ENCODE measurements at regions not wholly inside any gene's neighbourhood (a gene's known extent, or its start where the extent isn't known, plus 50 kb on each side); places are given as distances from the start of the nearest gene placed in this dataset.

DNA sequence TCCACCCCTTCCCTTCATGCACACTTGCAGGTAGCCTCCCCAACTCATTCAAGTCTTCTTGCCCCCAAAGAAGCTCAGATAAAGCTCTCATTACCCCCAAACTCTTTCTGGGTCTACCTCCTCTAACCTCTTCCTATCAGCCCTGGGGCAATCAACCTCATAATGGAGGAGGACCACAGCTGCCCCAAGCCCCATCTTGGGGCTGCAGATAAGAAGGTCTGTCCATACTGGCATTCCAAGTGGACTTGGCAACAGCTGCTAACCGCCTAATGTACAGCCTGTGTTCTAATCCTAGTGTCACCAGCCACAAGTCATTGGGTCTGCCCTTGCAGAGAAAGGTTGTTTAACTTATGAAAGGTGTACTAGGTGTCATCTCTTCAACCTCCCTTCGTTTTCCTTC, 107.4 kb upstream of the ADGRF1 start:
- no peak for DNase-seq

DNA sequence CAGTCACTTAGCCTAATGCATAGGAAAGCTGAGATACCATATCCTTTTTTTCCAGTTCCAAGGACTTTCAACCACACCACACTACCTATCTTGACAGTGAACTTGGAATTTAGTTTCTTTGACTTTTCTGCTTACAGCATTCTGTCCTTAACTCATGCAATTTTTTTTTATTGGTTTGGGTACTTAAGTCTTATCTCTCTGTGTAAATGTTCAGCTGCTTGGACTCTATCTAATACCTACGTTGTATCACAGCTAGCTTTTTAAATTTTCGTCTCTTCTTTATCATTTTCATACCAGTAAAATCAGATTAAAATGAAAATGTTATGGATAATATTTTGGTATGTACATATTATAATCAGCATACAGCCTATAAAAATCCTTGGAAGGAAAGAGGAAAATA, 106.9 kb upstream of the ADGRF1 start:
- DNase-seq, result no peak

DNA sequence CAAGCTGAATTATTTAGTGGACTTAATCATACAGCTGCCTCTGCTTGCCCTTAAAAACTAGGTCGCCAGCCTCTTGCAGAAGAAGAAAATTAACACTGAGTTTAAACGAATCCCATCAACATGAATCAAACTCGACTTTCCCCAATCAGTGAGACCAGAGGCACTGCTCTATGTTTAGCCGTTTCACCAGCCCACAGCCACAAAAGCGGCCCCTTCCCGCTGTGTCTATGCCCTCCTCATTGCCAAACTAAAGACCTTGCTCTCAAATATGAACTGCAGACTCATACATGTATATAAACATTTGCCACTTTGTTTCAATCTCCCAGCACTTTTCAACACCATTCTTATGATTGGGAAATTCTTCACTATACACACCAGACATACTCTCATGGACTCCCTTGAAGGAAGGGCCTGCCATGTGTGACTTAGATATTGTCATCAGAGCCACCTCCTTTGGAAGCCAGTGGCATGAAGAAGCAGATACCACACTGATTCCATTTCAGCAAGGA, 105.8 kb upstream of the ADGRF1 start:
- DNase-seq, result no peak

- DNase-seq, result no peak
Observed at GRCh38 chr6:47147175-47147727, 105.1 kb upstream of the ADGRF1 start.

DNA sequence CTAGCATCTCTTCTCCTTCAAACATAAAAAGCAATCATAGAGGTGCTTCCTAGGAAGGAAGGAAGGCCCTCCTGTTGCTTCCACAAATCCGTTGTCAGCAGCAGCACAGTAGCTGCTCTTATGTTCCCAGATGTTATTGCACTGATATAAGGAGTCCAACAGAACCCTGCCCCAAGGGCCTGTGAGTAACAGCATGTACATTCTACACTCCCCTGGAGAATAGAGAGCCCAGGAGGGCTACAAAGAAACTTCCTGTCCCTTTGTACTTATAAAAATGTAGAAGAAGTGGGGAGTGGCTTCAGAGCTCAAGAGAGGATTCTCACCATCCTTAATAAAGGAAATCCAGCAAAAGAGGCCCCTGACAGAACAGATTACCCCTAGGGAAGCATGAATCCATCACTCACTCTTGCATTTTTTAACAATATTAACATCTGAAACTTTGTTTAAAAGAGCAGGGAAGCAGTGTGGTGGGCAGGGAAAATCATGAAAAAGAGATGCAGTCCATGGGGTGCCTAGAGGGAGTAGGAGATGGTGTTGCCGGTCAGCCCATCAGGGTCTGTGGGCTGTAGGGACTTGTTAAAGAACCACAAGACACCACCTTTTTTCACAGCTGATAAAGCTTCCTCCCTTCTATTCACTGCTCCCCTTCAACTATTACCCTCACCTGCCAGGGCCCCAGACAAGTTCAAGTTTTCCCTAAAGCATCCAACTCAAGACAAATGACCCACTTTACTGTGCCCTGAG, 104.5 kb upstream of the ADGRF1 start:
- no peak for DNase-seq

GRCh38 chr6:47145212-47145611, 103.1 kb upstream of the ADGRF1 start:
- no peak for DNase-seq

DNA sequence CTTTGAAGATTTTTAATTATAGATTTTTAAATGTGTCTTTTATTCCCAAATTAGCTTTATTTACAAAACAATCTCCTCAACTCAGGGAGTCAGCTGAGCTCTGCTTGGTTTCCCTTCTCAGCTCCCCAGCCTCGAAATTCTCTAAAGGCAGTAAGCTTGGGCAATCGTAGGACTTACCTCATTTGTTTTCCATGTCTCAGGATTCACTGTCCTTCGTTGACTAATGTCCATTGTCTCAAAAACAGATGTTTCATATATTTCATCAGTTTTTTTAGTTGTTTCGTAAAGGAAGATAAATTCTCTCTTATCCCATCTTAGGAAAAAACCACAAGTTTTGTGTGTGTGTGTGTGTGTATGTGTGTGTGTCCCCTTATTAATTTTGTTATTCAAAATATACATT, 102.2 kb upstream of the ADGRF1 start:
- DNase-seq, result no peak

- no peak for DNase-seq
Observed at GRCh38 chr6:47141963-47142362, 99.8 kb upstream of the ADGRF1 start.

DNA sequence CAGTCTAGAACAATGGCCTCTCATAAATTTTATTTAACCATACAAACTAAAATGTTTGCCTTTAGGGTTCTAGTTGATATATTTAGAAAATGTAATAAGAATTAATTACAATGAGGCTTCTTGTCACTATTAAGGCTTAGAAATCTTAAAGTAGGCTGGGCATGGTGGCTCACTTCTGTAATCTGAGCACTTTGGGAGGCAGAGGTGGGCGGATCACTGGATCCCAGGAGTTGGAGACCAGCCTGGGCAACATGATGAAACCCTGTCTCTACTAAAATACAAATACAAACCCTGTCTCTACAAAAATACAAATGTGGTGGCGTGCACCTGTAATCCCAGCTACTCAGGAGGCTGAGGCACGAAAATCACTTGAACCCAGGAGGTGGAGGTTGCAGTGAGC, 99.0 kb upstream of the ADGRF1 start:
- no peak for DNase-seq

DNA sequence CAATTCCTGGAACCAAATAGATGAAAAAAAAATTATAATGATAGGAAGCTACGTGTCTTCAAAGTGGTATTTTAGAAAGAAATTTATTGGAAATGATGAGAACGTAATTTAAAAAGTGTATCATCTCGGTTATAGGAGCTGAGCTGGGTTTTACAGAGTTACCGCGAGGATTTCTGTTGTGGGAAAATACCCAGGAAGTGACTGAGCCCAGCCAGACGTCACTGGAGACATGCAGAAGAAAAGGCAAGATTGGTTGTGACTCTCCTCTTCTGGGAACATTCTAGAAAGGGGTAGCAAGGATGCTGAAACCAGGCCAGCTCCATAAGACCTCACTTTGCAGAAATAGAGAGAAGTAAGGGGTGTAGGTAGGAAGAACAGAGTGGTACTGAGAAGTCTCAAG, 95.9 kb upstream of the ADGRF1 start:
- no peak for DNase-seq

GRCh38 chr6:47137073-47137472, 94.9 kb upstream of the ADGRF1 start:
- DNase-seq, result no peak

GRCh38 chr6:47135772-47136171, 93.6 kb upstream of the ADGRF1 start:
- DNase-seq, result no peak

GRCh38 chr6:47134476-47135189, 92.5 kb upstream of the ADGRF1 start:
- no peak for DNase-seq

DNA sequence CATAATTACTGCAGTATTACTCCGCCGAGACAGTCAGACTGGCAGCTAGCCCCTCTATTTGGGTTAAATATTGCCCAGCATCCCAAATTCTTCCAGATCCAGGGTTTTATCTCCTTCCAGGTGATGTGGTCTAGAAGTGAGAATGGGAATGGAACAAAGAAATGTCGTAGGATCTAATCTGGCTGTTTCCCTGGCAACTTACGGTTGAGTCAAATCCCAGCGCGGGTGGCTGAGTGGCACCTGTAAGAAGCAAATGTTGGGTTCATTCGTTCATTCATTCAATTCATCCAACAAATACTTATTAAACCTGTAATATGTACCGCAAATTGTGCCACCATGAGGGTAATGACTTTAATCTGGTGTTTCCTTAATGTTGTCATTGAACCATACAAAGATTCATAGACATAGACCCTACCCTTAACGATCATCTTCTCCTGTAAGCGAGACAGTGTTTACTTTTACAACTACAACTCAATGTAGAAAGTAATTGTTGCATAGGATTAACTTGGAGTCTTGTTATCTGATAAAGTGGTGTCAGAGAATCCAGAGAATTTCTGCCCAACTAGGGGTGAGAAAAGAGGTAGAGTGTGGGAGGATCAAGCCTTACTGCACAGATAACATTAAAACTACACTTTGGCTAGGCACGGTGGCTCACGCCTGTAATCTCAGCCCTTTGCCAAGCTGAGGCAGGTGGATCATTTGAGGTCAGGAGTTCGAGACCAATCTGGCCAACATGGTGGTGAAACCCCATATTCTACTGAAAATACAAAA, 91.3 kb upstream of the ADGRF1 start:
- no peak for DNase-seq

- no peak for DNase-seq
Observed at GRCh38 chr6:47132724-47133123, 90.6 kb upstream of the ADGRF1 start.

GRCh38 chr6:47131773-47132172, 89.6 kb upstream of the ADGRF1 start:
- no peak for DNase-seq

- no peak for DNase-seq
Observed at GRCh38 chr6:47130086-47130485, 88.0 kb upstream of the ADGRF1 start.

DNA sequence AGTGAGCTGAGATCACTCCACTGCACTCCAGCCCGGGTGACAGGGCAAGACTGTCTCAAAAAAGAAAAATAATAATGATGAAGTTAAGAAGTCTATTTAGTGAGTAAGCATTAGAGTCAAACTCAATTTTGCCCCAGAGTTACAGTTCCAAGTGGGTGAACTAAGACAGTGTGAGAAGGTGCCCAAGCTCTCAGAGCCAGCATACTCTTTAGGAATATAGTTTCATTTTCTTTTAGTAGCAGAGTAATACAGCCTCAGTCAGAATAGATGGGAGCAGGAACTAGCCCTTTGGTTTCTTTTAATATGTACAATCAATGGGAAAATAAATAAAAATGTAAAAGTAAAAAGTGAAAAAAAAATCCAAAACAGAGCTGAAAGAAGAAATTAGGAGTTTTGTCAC, 87.0 kb upstream of the ADGRF1 start:
- DNase-seq, result no peak

- DNase-seq, result no peak
Observed at GRCh38 chr6:47126647-47127391, 84.7 kb upstream of the ADGRF1 start.

DNA sequence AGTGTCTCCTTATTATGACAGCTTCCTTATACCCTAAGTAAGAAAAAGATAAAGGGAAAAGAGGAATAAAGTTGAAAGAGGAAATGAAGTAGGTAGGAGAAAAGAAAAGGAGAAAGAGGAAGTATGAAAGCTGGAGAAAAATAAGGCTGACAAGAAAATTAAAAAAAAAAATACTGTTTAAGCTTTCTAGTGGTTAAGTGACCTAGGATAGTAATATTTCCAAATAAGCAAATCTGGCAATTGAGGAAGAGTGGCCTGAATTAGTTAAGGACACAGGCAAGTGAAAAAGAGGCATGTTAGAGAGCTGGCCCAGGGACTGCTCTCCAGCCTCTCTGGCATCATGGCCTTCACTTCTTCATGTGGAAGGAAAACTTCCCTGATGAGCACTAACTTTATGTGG, 76.5 kb upstream of the ADGRF1 start:
- no peak for DNase-seq

DNA sequence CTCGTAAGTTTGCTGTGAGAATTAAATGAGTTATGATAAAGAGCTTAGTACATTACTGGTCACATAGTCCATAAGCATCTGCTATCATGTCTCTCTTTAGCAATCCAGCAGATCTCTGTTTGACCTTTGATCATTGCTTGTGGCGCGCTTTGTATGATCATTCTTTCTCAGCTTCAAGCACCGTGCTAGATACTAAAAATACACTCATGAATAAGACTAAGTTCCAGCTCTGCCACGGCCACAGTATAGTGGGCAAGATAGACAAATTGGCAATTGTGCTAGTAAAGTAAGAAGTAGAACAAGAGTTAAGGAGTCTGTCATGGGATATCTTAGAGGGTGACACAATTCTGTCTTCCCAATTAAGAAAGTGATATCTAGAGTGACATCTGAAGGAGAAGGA, 75.2 kb upstream of the ADGRF1 start:
- no peak for DNase-seq

DNA sequence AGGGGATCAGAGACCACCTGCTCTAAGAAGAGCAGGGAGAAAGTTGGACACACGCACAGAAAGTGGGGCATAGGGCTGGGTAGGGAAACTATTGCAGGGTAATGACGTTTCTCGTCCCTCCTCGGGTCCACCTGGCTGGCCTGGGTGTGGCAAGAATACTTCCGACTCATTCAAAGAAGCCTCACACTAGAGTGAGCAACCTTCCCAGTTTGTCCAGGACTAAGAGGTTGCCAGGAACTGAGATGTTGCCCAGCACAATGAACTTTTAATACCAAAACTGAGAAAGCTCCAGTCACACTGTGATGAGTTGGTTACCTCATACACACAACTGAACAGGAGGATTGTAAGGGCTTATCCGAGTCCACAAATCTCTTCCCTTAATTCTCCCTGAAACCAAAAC, 74.5 kb upstream of the ADGRF1 start:
- no peak for DNase-seq

GRCh38 chr6:47116086-47116485, 74.0 kb upstream of the ADGRF1 start:
- no peak for DNase-seq

Measured in T-helper 1 cell (primary cell).